ENCODE measurements at regions not wholly inside any gene's neighbourhood (a gene's known extent, or its start where the extent isn't known, plus 50 kb on each side); places are given as distances from the start of the nearest gene placed in this dataset.

GRCh38 chr6:55974688-55975087, 99.3 kb upstream of the BMP5 start:
- no peak for DNase-seq
- TF ChIP-seq POLR2A (IDR thresholded peaks at IDR 0.05; ENCODE audit: low read length) (no peak), GATA1 (IDR thresholded peaks at IDR 0.05; ENCODE audit: low read depth, low read length) (no peak)

- TF ChIP-seq GATA1 (IDR thresholded peaks at IDR 0.05; ENCODE audit: low read depth, low read length) = no peak
- no peak for TF ChIP-seq POLR2A (IDR thresholded peaks at IDR 0.05; ENCODE audit: low read length)
- DNase-seq = no peak
Observed at GRCh38 chr6:55972091-55972490, 96.7 kb upstream of the BMP5 start.

- DNase-seq = no peak
- TF ChIP-seq GATA1 (IDR thresholded peaks at IDR 0.05; ENCODE audit: low read depth, low read length) = no peak
- TF ChIP-seq POLR2A (IDR thresholded peaks at IDR 0.05; ENCODE audit: low read length) = no peak
Observed at GRCh38 chr6:55969526-55969925, 94.1 kb upstream of the BMP5 start.

GRCh38 chr6:55968926-55969325, 93.5 kb upstream of the BMP5 start:
- DNase-seq = no peak
- TF ChIP-seq POLR2A (IDR thresholded peaks at IDR 0.05; ENCODE audit: low read length) = no peak
- no peak for TF ChIP-seq GATA1 (IDR thresholded peaks at IDR 0.05; ENCODE audit: low read depth, low read length)

GRCh38 chr6:55964136-55964535, 88.7 kb upstream of the BMP5 start:
- DNase-seq = no peak
- TF ChIP-seq POLR2A (IDR thresholded peaks at IDR 0.05; ENCODE audit: low read length) = no peak
- TF ChIP-seq GATA1 (IDR thresholded peaks at IDR 0.05; ENCODE audit: low read depth, low read length) = no peak

- no peak for TF ChIP-seq GATA1 (IDR thresholded peaks at IDR 0.05; ENCODE audit: low read depth, low read length)
- TF ChIP-seq POLR2A (IDR thresholded peaks at IDR 0.05; ENCODE audit: low read length) = no peak
- DNase-seq = no peak
Observed at GRCh38 chr6:55963301-55963700, 87.9 kb upstream of the BMP5 start.

- no peak for DNase-seq
- no peak for TF ChIP-seq GATA1 (IDR thresholded peaks at IDR 0.05; ENCODE audit: low read depth, low read length)
- TF ChIP-seq POLR2A (IDR thresholded peaks at IDR 0.05; ENCODE audit: low read length) = no peak
Observed at GRCh38 chr6:55960344-55960743, 85.0 kb upstream of the BMP5 start.

- TF ChIP-seq POLR2A (IDR thresholded peaks at IDR 0.05; ENCODE audit: low read length) = no peak
- TF ChIP-seq GATA1 (IDR thresholded peaks at IDR 0.05; ENCODE audit: low read depth, low read length) = no peak
Observed at GRCh38 chr6:55958790-55959189, 83.4 kb upstream of the BMP5 start.

GRCh38 chr6:55957961-55958422, 82.6 kb upstream of the BMP5 start:
- no peak for DNase-seq
- TF ChIP-seq POLR2A (IDR thresholded peaks at IDR 0.05; ENCODE audit: low read length) = no peak
- TF ChIP-seq GATA1 (IDR thresholded peaks at IDR 0.05; ENCODE audit: low read depth, low read length) = no peak

More at GRCh38 chr6:55958790-55959189, 83.4 kb upstream of the BMP5 start:
- DNase-seq = no peak

GRCh38 chr6:55955684-55956083, 80.3 kb upstream of the BMP5 start:
- TF ChIP-seq POLR2A (IDR thresholded peaks at IDR 0.05; ENCODE audit: low read length) (no peak), GATA1 (IDR thresholded peaks at IDR 0.05; ENCODE audit: low read depth, low read length) (no peak)
- DNase-seq = no peak

GRCh38 chr6:55954436-55954835, 79.0 kb upstream of the BMP5 start:
- TF ChIP-seq GATA1 (IDR thresholded peaks at IDR 0.05; ENCODE audit: low read depth, low read length) = no peak
- DNase-seq = no peak

- DNase-seq = no peak
Observed at GRCh38 chr6:55953335-55953734, 77.9 kb upstream of the BMP5 start.

GRCh38 chr6:55950071-55950814, 74.9 kb upstream of the BMP5 start:
- no peak for DNase-seq
- TF ChIP-seq GATA1 (IDR thresholded peaks at IDR 0.05; ENCODE audit: low read depth, low read length) (no peak), POLR2A (IDR thresholded peaks at IDR 0.05; ENCODE audit: low read length) (no peak)

More at GRCh38 chr6:55953335-55953734, 77.9 kb upstream of the BMP5 start:
- no peak for TF ChIP-seq GATA1 (IDR thresholded peaks at IDR 0.05; ENCODE audit: low read depth, low read length)
- TF ChIP-seq POLR2A (IDR thresholded peaks at IDR 0.05; ENCODE audit: low read length) = no peak

- DNase-seq = no peak
Observed at GRCh38 chr6:55943329-55943728, 67.9 kb upstream of the BMP5 start.

GRCh38 chr6:55941702-55942101, 66.3 kb upstream of the BMP5 start:
- no peak for DNase-seq
- no peak for TF ChIP-seq POLR2A (IDR thresholded peaks at IDR 0.05; ENCODE audit: low read length)
- no peak for TF ChIP-seq GATA1 (IDR thresholded peaks at IDR 0.05; ENCODE audit: low read depth, low read length)

More at GRCh38 chr6:55943329-55943728, 67.9 kb upstream of the BMP5 start:
- TF ChIP-seq POLR2A (IDR thresholded peaks at IDR 0.05; ENCODE audit: low read length) = no peak
- TF ChIP-seq GATA1 (IDR thresholded peaks at IDR 0.05; ENCODE audit: low read depth, low read length) = no peak
